GM12878 (cell line): ENCODE measurements at regions not wholly inside any gene's neighbourhood (a gene's known extent, or its start where the extent isn't known, plus 50 kb on each side); places are given as distances from the start of the nearest gene placed in this dataset.

ENCODE experiments used
- ATAC-seq: fragments of 200-7000 bp; cut with Tn5 transposase; 3 replicates; pipeline ENCODE4 v1.9.1; 2020; ENCODE audit warnings: mild to moderate bottlenecking, moderate library complexity
- BruUV-seq: library from RNA; stranded (reverse); fragments of 400-500 nt; replicated peaks from 2 replicates; lab custom pipeline; 2021; lab: Mats Ljungman, UMichigan
- CTCF ChIA-PET: fragments of 300-600 bp; sonication (Branson Sonifier 250); formaldehyde crosslinking; extraction: SDS; loops from one replicate; lab custom pipeline; 2021; ENCODE audit warnings: inconsistent platforms; lab: Yijun Ruan, JAX
- POLR2A ChIA-PET: fragments of 350-600 bp; formaldehyde crosslinking; extraction: SDS; loops from one replicate; lab custom pipeline; 2021; ENCODE audit warnings: inconsistent platforms; lab: Charles Lee
- RAD21 ChIA-PET: fragments of 300-600 bp; sonication (Branson Sonifier 250); formaldehyde crosslinking; loops from one replicate; lab custom pipeline; 2023; ENCODE audit warnings: antibody characterized with exemption; ENCODE audit not compliant: unreplicated experiment; lab: Charles Lee
- SMC1A ChIA-PET: fragments of 300-600 bp; sonication (Branson Sonifier 250); formaldehyde crosslinking; loops from one replicate; lab custom pipeline; 2023; ENCODE audit not compliant: unreplicated experiment, uncharacterized antibody; lab: Charles Lee
- DNase-seq: peaks from one replicate; pipeline ENCODE4 v3.0.0-alpha.2; 2011; ENCODE audit warnings: low read depth, low spot score
- FAIRE-seq: peaks from 3 replicates; lab custom pipeline; 2011; peaks lifted over from hg19 to GRCh38; lab: Jason Lieb, UNC
- H2AFZ ChIP-seq: 2 replicates; pipeline ENCODE4 v1.6.0; 2011; ENCODE audit warnings: low read depth, low read length, control low read depth; ENCODE audit not compliant: control insufficient read depth
- H3K27ac ChIP-seq: 2 replicates; pipeline ENCODE4 v1.5.1; 2011; ENCODE audit warnings: control low read depth; ENCODE audit not compliant: control insufficient read depth, insufficient read depth
- H3K27me3 ChIP-seq, 2 experiments: replicated peaks in 1 of 2; 2 replicates each; pipeline versions ENCODE4 v1.6.0 to v1.6.1; 2011; ENCODE audit warnings: low read length in 1 of 2; ENCODE audit not compliant: control insufficient read depth in 2 of 2, insufficient read depth in 2 of 2
- H3K36me3 ChIP-seq, 2 experiments: 2 replicates each; pipeline ENCODE4 v1.5.1; 2011; ENCODE audit warnings: low read length in 1 of 2; ENCODE audit not compliant: control insufficient read depth in 2 of 2, insufficient read depth in 2 of 2
- H3K4me1 ChIP-seq: 2 replicates; pipeline ENCODE4 v1.6.1; 2011; ENCODE audit warnings: mild to moderate bottlenecking, low read length, moderate library complexity, mixed read lengths; ENCODE audit not compliant: control insufficient read depth, insufficient read depth
- H3K4me2 ChIP-seq: 2 replicates; pipeline ENCODE4 v1.6.0; 2011; ENCODE audit warnings: control low read depth; ENCODE audit not compliant: control insufficient read depth, insufficient read depth
- H3K4me3 ChIP-seq: fragments of 200-600 bp; sonication (generic); 2 replicates; pipeline ENCODE4 v1.5.1; 2016
- H3K79me2 ChIP-seq: 2 replicates; pipeline ENCODE4 v1.6.0; 2011; ENCODE audit warnings: low read length; ENCODE audit not compliant: control insufficient read depth, insufficient read depth
- H3K9ac ChIP-seq: 2 replicates; pipeline ENCODE4 v1.8.0; 2011; ENCODE audit warnings: low read length, control low read depth, mixed read lengths; ENCODE audit not compliant: control insufficient read depth, insufficient read depth
- H3K9me3 ChIP-seq: replicated peaks from 3 replicates; pipeline ENCODE4 v1.5.1; 2011; ENCODE audit warnings: mild to moderate bottlenecking, low read length; ENCODE audit not compliant: control insufficient read depth, insufficient read depth
- H4K20me1 ChIP-seq: 2 replicates; pipeline ENCODE4 v1.6.0; 2011; ENCODE audit not compliant: control insufficient read depth, insufficient read depth
- CUX1 ChIP-seq: IDR thresholded peaks from 2 replicates; pipeline ENCODE4 v1.6.1; 2012; ENCODE audit warnings: improper control_type of control experiment, low read depth, low read length; ENCODE audit not compliant: insufficient replicate concordance
- JUNB ChIP-seq: IDR thresholded peaks from 2 replicates; pipeline ENCODE4 v1.6.1; 2016; ENCODE audit warnings: antibody characterized with exemption, mild to moderate bottlenecking
- NFYA ChIP-seq: IDR thresholded peaks from 2 replicates; pipeline ENCODE4 v1.6.1; 2011; ENCODE audit warnings: low read depth, mild to moderate bottlenecking, low read length, improper control_type of control experiment, borderline replicate concordance
- POLR2AphosphoS2 ChIP-seq: IDR thresholded peaks from 2 replicates; pipeline ENCODE4 v1.6.1; 2011; ENCODE audit warnings: low read depth, mild to moderate bottlenecking, low read length, improper control_type of control experiment, moderate library complexity
- REST ChIP-seq: IDR thresholded peaks from 2 replicates; pipeline ENCODE4 v1.6.1; 2012; ENCODE audit warnings: mild to moderate bottlenecking, low read depth, low read length
- YY1 ChIP-seq: IDR thresholded peaks from 2 replicates; pipeline ENCODE4 v1.6.1; 2011; ENCODE audit warnings: low read depth, mild to moderate bottlenecking, low read length
- ZZZ3 ChIP-seq: IDR thresholded peaks from 2 replicates; pipeline ENCODE4 v1.6.1; 2011; ENCODE audit warnings: low read depth; ENCODE audit not compliant: control insufficient read depth, insufficient read length
- in situ Hi-C: fragments of 300-500 bp; cut with MboI; formaldehyde crosslinking; loops from 9 replicates; pipeline ENCODE4 v1.14.3; 2018; ENCODE audit warnings: mixed read lengths
- intact Hi-C: fragments of 100-400 bp; cut with micrococcal nuclease; formaldehyde crosslinking; loops from one replicate; pipeline ENCODE4 v1.14.2; 2022; ENCODE audit not compliant: unreplicated experiment

- H3K27me3 ChIP-seq = peaks cover 0 to 2% of the 10 kb centered on the region in 2 experiments; a peak in 1 of 4 replicates
- ChIA-PET SMC1A (interaction anchor here (0.9 to 1.4 kb wide), 3 partner anchors 111 to 254 kb away, joined by 3 to 5 read pairs (median 3); no protein-coding TSS in a partner anchor), RAD21 (no interaction called here), POLR2A (interaction anchor here (0.6 kb wide), 1 partner anchor 11 kb away, joined by 4 read pairs; no protein-coding TSS in a partner anchor), CTCF (interaction anchor here (1.7 kb wide), 1 partner anchor 297 kb away, joined by 5 read pairs; no protein-coding TSS in a partner anchor)
- H3K79me2 ChIP-seq = no peaks in the 10 kb centered on the region
- H3K4me2 ChIP-seq = no peak overlapping the region
- no peaks in the 10 kb centered on the region for H4K20me1 ChIP-seq
- no peaks in the 10 kb centered on the region for H3K9me3 ChIP-seq
- no peak overlapping the region for H3K9ac ChIP-seq
- intact Hi-C loops (no loop called here), in situ Hi-C loops (no loop called here)
- FAIRE-seq (no peak), DNase-seq (no peak), ATAC-seq (no peak)
- H3K27ac ChIP-seq = no peak overlapping the region
- no peak overlapping the region for H3K4me3 ChIP-seq
- H2AFZ ChIP-seq = no peak overlapping the region
- no peaks in the 10 kb centered on the region for H3K36me3 ChIP-seq
- TF ChIP-seq JUNB = no peak
- TF ChIP-seq REST = no peak
- no peak for TF ChIP-seq YY1
- no peak for TF ChIP-seq POLR2AphosphoS2
- TF ChIP-seq NFYA = no peak
- no peak for TF ChIP-seq ZZZ3
- TF ChIP-seq CUX1 = no peak
- no peaks in the 10 kb centered on the region for H3K4me1 ChIP-seq
- no TSS peak for BruUV-seq
Measured at GRCh38 chr11:95451261-95451660, 220.3 kb upstream of the SESN3 start.
